ENCODE measurements at regions not wholly inside any gene's neighbourhood (a gene's known extent, or its start where the extent isn't known, plus 50 kb on each side); places are given as distances from the start of the nearest gene placed in this dataset.

DNA sequence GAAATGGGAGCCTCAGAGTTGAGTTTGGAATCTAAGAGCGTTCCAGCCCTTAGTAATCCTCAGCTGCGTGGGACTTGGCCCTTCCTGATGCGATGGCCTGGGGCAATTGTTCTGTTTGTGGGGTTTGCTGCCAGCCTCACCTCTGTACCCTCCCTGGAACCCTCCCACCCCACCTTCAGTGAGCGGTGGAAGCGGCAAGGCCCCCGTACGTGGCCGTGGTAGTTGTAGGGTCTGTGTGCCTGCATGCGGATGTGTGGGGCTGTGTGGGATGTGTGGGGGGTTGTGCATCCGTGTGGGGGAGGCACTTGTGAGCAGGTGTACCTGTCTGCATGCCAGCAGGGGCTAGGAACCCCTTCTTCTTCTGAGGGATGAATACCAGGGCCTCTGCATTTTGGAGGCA, 65.4 kb upstream of the ADRA2C start:
- Histone ChIP-seq H3K4me3 (no peak overlapping the region), H3K36me3 (no peaks in the 10 kb centered on the region), H3K9me3 (peaks cover 3 to 22% (median 21%) of the 10 kb centered on the region in 4 donors), H3K27me3 (peaks cover 0 to 77% (median 55%) of the 10 kb centered on the region in 3 donors), H3K27ac (no peak overlapping the region), H3K4me1 (no peaks in the 10 kb centered on the region)
- DNase-seq, result no peak
- intact Hi-C loops (cut with DNase I; ENCODE audit: low total_unique reads), result no loop called here
- WGBS, 5 donors, result 76 to 86% (median 83%) methylated on average over 10 of the region's 10 CpGs
- TF ChIP-seq EP300 (IDR thresholded peaks at IDR 0.05), result no peak
- TF ChIP-seq POLR2AphosphoS5 (IDR thresholded peaks at IDR 0.05), result no peak
- no peak for TF ChIP-seq POLR2A (IDR thresholded peaks at IDR 0.05)

DNA sequence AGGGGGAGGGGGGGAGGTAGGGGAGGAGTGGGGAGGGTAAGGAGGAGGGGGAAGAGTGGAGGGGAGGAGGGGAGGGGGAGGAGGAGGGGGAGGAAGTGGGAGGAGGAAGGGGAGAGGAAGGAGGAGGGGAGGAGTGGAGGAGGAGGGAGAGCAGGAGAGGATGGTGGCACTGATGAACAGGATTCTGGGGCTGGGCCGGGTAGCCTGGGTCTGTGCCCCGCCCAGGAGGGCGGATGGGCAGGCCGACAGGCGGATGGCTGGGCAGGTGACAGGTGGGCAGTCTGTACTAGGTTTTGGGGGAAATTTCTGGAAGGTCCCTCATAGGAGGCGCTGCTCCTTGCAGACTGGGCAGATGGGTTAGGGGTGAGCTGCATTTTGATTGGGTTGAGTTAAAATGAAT, 66.0 kb upstream of the ADRA2C start:
- WGBS, 5 donors, result 59 to 69% (median 67%) methylated on average over 6 of the region's 6 CpGs
- no peak for TF ChIP-seq EP300 (IDR thresholded peaks at IDR 0.05)
- no peak for TF ChIP-seq POLR2AphosphoS5 (IDR thresholded peaks at IDR 0.05)
- TF ChIP-seq, protein P1, sequence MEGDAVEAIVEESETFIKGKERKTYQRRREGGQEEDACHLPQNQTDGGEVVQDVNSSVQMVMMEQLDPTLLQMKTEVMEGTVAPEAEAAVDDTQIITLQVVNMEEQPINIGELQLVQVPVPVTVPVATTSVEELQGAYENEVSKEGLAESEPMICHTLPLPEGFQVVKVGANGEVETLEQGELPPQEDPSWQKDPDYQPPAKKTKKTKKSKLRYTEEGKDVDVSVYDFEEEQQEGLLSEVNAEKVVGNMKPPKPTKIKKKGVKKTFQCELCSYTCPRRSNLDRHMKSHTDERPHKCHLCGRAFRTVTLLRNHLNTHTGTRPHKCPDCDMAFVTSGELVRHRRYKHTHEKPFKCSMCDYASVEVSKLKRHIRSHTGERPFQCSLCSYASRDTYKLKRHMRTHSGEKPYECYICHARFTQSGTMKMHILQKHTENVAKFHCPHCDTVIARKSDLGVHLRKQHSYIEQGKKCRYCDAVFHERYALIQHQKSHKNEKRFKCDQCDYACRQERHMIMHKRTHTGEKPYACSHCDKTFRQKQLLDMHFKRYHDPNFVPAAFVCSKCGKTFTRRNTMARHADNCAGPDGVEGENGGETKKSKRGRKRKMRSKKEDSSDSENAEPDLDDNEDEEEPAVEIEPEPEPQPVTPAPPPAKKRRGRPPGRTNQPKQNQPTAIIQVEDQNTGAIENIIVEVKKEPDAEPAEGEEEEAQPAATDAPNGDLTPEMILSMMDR (IDR thresholded peaks at IDR 0.05), result no peak
- TF ChIP-seq POLR2A (IDR thresholded peaks at IDR 0.05), result no peak
- no peak overlapping the region for H3K27ac ChIP-seq

GRCh38 chr4:3699678-3700077, 66.5 kb upstream of the ADRA2C start:
- TF ChIP-seq POLR2A (IDR thresholded peaks at IDR 0.05) (no peak), EP300 (IDR thresholded peaks at IDR 0.05) (no peak), POLR2AphosphoS5 (IDR thresholded peaks at IDR 0.05) (no peak)
- TF ChIP-seq, protein P1 (IDR thresholded peaks at IDR 0.05), result no peak
- H3K27me3 ChIP-seq, result peaks cover 0 to 66% (median 49%) of the 10 kb centered on the region in 3 donors

More for the DNA sequence above, 66.0 kb upstream of the ADRA2C start:
- Histone ChIP-seq H3K9me3 (peaks cover 3 to 26% (median 21%) of the 10 kb centered on the region in 4 donors), H3K27me3 (peaks cover 0 to 72% (median 51%) of the 10 kb centered on the region in 3 donors), H3K36me3 (no peaks in the 10 kb centered on the region), H3K4me3 (no peak overlapping the region), H3K4me1 (no peaks in the 10 kb centered on the region)
- no peak for DNase-seq
- intact Hi-C loops (cut with DNase I; ENCODE audit: low total_unique reads), result no loop called here

DNA sequence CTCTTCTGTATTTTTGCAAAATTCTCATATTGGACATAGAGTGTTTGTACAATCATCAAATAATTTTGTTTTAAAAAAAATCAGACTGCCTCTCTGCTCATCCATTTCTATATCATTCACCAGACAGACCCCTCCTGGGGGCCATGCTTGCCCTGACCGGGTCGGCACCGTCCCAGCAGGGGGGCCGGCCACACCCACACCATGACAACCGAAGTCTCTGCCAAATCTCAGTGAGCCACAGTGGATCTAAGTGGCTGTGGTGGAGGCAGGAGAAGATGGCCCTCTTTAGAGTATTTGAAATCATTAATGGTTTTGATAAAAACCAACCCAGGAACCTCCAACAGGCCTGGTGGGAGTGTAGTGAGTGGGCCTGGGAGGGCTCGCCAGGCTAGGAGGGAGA, 66.9 kb upstream of the ADRA2C start:
- H3K4me3 ChIP-seq, result no peak overlapping the region
- WGBS, 5 donors, result 59 to 72% (median 69%) methylated on average over 6 of the region's 6 CpGs

More at GRCh38 chr4:3699678-3700077, 66.5 kb upstream of the ADRA2C start:
- 68 to 74% (median 69%) methylated on average over 13 of the region's 13 CpGs for WGBS, 5 donors
- Histone ChIP-seq H3K9me3 (peaks cover 3 to 26% (median 21%) of the 10 kb centered on the region in 4 donors), H3K4me1 (no peaks in the 10 kb centered on the region), H3K27ac (no peak overlapping the region), H3K36me3 (no peaks in the 10 kb centered on the region), H3K4me3 (no peak overlapping the region)
- intact Hi-C loops (cut with DNase I; ENCODE audit: low total_unique reads), result no loop called here
- DNase-seq, result no peak

DNA sequence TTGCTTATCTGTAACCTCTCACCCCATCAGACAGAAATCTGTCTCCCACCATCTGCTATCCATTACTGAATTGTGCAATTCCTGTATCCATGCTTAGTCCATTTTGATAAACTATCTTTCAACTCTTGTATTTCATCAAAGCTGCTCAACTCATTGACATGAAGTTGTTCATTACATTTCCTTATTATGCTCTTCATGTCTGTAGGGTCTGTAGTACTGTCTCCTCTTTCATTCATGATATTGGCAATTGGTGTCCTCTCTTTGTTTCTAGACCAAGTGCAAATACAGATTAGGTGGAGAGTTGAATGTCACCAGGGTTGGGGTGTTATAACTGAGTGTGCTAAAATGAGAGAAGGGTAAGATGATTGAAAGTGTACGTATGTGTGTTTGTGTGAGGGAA, 69.2 kb upstream of the ADRA2C start:
- intact Hi-C loops (cut with DNase I; ENCODE audit: low total_unique reads), result no loop called here
- TF ChIP-seq EP300 (IDR thresholded peaks at IDR 0.05) (no peak), POLR2A (IDR thresholded peaks at IDR 0.05) (no peak), POLR2AphosphoS5 (IDR thresholded peaks at IDR 0.05) (no peak)
- TF ChIP-seq, protein P1 (IDR thresholded peaks at IDR 0.05), result no peak
- Histone ChIP-seq H3K27me3 (peaks cover 0 to 40% (median 24%) of the 10 kb centered on the region in 3 donors), H3K9me3 (peaks cover 3 to 26% (median 21%) of the 10 kb centered on the region in 4 donors), H3K4me1 (no peaks in the 10 kb centered on the region), H3K27ac (no peak overlapping the region), H3K36me3 (no peaks in the 10 kb centered on the region), H3K4me3 (no peak overlapping the region)
- 93 to 98% (median 97%) methylated on average over 1 of the region's 1 CpG for WGBS, 5 donors
- no peak for DNase-seq

More for the DNA sequence above, 66.9 kb upstream of the ADRA2C start:
- no peak for DNase-seq
- intact Hi-C loops (cut with DNase I; ENCODE audit: low total_unique reads), result no loop called here
- Histone ChIP-seq H3K27ac (no peak overlapping the region), H3K36me3 (no peaks in the 10 kb centered on the region), H3K27me3 (peaks cover 0 to 62% (median 45%) of the 10 kb centered on the region in 3 donors), H3K4me1 (no peaks in the 10 kb centered on the region), H3K9me3 (peaks cover 3 to 26% (median 21%) of the 10 kb centered on the region in 4 donors)
- TF ChIP-seq POLR2A (IDR thresholded peaks at IDR 0.05) (no peak), POLR2AphosphoS5 (IDR thresholded peaks at IDR 0.05) (no peak), EP300 (IDR thresholded peaks at IDR 0.05) (no peak)
- TF ChIP-seq, protein P1 (IDR thresholded peaks at IDR 0.05), result no peak

All from stomach (tissue), 8 donors.